ENCODE measurements at regions not wholly inside any gene's neighbourhood (a gene's known extent, or its start where the extent isn't known, plus 50 kb on each side); places are given as distances from the start of the nearest gene placed in this dataset.

GRCh38 chr11:95372097-95372656 lies 141.2 kb upstream of the SESN3 start:
- TF ChIP-seq CTCF (conservative IDR thresholded peaks at IDR 0.05 in 1 of 2, IDR thresholded peaks at IDR 0.05 in 1 of 2; ENCODE audit: extremely low read depth in 1 of 2, insufficient read depth in 1 of 2, low read depth in 1 of 2, low read length in 2 of 2) = no peak
- no peak for TF ChIP-seq EZH2 (IDR thresholded peaks at IDR 0.05; ENCODE audit: borderline replicate concordance, low read length)

Data from mammary epithelial cell (primary cell).